Stimulated activated CD8-positive, alpha-beta memory T cell treated with anti-CD3 and anti-CD28 coated beads, Interleukin-2, amount 100 ng/mL, for 48 hours (primary cell): ENCODE measurements at regions not wholly inside any gene's neighbourhood (a gene's known extent, or its start where the extent isn't known, plus 50 kb on each side); places are given as distances from the start of the nearest gene placed in this dataset.
"Not testable (repeated sequence)": the region's sequence is repeated elsewhere in the genome, so short reads cannot be mapped to it uniquely, and the experiment has no call there.

Experiments used
- DNase-seq, 2 donors: peaks; one replicate each; pipeline ENCODE4 v3.0.0-alpha.2; 2020; ENCODE audit warnings: low read depth in 2 of 2

DNA sequence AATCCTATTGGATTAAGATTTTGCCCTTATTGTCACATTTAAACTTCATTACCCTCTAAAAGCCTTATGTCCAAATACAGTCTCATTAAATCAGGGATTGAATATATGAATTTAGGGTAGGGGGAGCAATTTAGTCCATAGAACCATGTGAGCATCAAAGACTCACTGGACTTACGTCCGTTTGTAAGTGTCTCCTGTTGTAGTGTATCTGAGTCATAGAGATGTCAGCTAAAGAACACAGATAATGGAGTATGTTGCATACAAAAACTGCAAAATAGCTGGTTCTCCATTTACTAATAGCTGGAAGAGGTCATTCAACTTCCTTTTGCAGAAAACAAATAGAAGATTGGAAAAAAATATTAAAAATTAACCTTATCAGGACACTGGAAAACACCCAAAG, 599.1 kb upstream of the SOX9 start:
- DNase-seq = no peak

DNA sequence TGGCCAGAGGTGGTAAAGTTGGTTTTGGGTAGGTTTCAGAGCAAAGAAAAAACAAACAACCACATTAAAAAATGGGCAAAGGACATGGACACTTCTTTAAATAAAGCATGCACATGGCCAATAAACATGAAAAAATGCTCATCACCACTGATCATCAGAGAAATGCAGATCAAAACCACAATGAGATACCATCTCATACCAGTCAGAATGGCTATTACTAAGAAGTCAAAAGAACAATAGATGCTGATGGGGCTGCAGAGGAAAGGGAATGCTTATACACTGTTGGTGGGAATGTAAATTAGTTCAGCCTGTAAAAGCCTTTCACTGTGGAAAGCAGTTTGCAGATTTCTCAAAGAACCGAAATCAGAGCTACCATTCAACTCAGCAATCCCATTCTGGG, 598.4 kb upstream of the SOX9 start:
- no peak for DNase-seq

DNA sequence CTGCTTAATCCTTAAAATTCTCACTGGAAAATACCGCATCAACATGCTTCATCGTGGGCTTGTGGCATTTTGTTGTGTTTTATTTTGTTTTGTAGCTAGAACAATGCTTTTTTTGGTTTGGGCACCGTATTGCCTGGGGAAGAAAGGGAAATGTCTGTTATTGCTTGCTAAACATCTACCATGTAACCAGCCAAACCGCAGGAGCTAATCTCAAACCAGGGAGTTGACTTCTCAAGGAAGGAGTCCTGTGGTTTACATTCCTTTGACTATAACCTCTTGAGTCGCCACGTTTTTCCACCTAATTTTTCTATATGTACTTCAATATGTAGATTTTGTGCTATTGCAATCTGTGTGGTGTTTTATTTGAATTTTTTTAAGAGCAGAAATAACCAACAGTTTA, 593.5 kb upstream of the SOX9 start:
- no peak for DNase-seq

DNA sequence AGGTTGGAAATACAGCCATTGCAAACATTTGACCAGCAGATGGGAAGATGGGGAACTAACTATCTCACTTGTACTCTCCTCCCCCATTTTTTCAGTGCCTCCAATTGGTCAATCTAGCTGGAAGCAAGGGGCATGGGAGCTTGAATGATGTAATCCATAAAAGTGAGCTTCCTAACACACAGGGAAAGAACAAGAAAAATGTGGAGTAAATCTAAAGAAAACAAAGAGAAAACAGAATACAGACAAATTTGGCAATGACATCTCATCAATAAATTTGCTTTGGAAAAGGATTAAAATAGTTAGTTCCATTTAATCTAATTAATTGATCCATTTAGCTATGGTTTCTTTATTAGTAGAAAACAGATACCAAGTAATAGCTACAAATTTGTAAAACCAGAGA, 592.6 kb upstream of the SOX9 start:
- DNase-seq = no peak

DNA sequence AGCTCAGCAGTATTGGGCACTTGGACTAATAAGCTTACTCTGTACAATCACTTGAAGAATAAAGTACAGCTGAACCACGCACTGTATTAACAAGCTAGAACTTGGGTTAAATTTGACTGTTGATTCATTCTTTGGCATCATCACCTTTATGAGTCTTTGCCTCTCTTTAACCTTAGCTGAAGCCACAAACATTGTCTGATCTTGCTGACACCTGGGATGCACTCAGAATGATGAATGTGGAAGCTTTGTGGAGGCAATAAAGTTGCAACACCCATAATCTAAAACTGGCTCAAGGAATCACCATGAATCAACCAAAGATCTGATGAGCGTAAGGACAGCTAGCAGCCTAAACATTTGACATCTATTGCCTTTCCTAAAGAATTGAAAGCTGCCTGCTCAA, 590.6 kb upstream of the SOX9 start:
- no peak for DNase-seq

DNA sequence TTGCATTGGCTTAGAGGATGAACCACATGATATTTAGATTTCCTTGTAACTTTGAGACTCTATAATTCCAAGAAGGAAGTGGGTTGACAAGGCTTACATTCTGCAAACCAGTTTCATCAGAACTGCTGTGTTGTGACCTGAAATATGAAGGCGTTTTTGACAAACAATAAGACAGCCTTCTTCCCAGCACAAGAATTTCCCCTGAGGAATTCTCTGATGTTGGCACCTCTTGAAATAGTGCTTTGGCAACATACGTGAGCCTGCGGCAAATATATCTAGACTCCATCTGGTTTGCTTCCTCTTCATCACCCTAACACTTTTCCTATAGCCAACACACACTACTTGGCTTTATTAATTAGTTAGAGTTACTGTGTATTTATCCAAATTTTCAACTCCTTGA, 585.5 kb upstream of the SOX9 start:
- DNase-seq = no peak

DNA sequence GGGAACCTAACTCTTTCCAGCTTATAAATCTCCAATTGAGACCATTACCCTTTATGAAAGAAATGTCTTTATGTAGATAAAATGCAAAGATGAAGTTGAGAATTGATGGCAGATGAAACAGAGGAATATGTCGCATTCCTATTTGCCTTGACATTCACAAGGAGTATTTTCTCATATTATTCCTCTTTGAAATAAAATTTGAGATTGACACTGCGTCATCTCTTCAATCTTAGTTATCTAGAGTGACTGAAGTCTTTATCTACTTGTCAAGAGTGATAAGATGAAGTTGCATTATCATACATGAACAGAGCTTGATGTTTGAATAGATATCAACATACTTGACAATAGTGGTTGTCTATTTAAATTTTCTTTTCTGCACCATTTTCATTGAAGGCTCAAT, 574.4 kb upstream of the SOX9 start:
- no peak for DNase-seq

DNA sequence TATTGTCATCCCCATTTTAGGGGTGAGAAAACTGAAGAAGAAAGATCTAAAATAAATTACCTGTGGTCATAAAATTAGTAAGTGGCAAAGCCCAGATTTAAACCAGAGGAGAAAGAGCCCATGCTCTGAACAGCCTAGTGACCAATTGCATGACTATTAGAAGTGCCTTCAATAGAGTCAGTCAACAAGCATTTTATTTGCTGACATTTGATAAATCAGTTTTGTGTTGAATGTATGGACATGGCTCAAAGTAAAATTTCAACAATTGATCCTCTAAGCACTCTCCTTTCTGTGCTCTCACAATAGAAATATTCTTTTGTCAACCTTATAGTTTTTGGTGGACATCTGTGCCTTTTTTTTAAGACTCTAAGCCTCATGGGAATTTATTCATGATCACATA, 572.9 kb upstream of the SOX9 start:
- DNase-seq = no peak

DNA sequence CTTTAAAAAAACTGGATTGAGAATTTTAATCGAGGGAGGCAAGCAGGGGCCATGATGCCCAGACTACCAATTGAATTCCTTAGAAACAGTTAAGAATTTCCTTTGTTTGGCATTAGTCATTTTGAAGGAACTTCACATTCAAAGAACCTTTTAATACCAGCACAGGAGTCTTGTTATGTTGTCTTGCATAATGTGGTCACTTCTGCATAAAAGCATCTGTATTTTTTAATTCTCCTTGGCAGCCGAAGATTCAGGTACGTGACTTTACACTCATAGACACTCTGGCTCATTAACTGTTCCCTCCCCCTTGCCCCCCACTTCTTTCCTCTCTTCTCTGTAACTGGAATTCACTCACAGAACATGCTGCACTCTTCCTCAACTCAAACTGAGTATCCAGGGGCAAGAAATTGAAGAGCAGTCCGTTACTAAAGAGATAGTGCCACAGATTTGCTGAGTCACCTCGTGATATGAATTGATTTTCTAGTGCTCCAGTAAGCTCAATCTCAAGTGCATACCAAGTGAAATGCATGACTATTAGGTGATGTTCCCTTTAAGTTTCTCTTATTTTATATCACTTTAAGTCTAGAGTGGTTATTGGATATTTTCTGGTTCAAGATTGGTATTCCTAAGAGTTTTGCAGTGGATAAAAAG, 572.2 kb upstream of the SOX9 start:
- no peak for DNase-seq

DNA sequence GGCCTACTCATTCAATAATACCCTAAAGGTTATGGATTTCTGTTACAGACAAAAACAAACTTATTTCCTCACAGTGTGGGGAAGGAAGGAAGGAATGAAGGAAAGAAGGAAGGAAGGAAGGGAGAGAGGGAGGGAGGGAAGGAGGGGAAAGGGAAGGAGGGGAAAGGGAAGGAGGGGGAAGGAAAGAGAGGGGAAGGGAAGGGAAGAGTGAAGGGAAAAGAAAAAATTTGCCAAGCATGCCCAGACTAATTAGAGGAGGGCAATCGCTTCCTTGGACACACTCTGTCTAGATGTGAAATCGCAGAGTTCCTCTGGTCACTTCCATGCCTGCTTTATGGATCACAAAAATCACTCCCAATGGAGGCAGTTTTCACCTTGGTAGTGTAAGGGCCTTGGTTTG, 570.1 kb upstream of the SOX9 start:
- DNase-seq = no peak

DNA sequence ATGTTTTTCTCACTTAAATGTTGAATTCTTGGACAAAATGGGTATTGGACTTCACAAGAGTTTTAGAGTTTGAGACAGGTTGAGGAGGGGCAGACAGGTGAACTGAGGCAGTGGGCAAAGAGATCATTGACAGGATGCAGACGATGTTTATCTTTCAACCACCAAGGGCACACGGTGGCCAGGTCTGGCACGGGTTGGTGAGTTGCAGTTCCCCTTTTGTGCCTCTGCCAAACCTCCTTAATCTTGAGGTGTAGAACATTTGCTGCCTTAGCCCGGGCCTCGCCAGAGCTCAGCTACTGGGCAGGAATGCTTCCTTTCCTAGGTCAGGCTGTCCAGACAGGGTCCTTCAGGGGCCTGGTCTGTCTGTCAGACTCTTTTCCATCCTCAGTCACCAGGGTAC, 567.4 kb upstream of the SOX9 start:
- no peak for DNase-seq

DNA sequence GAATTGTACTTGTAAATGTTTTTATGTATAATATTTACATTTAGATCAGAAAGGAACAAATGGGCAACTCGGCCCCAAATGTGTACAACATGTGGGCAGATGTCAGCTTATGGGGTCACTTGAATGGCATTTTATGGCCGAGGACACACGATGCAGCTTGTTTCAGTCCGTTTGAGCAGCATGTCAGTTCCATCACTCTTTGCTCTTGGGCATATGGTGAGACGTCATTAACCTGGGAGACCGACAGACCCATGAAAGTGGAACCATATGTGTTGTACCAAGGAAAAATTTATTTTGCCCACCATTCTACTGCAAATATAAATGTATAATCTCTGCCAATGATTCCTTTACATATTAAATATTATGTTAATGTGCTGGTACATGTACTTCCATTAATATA, 561.9 kb upstream of the SOX9 start:
- DNase-seq = no peak

DNA sequence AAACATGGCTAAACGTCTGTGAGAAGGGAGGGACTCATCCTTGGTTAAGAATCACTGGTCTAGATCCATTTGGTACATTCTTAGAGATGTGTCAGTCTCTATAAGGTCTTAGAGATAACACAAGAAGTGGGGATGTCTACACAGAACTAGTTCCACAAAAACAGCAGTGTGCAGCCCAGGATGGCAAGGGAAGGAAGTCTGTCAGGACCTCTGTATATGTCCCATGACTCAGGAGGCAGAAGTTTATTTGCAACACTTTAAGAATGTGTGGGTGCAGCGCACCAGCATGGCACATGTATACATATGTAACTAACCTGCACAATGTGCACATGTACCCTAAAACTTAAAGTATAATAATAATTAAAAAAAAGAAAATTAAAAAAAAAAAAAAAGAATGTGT, 548.5 kb upstream of the SOX9 start:
- no peak for DNase-seq

DNA sequence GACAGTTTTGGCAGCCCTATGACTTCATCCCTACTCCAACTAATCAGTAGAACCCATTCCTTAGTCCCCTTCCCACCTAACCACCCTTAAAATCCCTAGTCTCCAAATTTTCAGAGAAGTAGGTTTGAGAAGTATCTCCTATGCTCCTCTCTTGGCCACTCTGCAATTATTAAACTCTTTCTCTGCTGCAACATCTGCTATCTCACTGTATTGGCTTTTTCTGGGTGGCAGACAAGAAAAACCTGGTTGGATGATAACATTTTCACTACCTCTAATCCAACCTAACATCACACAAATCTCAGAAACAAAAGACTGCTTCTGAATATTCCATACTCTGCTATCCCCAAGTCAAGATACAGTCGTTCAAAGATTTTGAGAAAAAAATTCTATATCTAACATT, 542.4 kb upstream of the SOX9 start:
- DNase-seq = no peak

DNA sequence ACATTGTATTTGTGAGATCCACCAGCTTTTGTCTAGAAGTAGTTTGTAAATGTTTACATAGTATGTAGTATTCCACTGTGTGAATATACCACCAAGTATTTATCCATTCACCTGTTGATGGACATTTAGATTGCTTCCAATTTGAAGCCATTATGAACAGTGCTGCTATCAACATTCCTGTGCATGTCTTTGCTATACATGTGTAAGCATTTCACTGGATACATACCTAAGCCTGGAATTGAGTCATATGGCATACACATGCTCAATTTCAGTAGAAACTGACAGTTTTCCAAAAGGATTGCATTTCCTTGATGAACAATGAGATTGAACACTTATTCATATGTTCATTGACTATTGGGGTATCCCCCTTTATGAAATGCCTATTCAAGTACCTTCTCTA, 540.6 kb upstream of the SOX9 start:
- no peak for DNase-seq

DNA sequence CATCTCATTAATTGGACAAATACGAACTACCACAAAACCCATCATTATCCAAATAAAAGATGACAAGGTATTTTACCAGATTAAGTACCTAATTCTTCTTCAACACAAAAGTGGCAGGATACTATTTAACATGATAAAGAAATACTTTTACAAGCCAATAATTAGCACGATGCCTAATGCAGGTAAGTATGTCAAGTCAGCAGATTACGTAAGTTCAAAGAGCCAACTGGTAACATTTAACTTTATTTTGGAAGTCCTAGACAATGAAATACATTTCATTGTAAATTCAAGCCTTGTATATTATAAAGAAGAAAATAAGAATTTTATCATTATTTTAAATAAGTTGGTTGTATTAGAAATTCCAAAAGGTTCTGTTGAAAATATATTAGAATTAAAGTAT, 535.3 kb upstream of the SOX9 start:
- no peak for DNase-seq

DNA sequence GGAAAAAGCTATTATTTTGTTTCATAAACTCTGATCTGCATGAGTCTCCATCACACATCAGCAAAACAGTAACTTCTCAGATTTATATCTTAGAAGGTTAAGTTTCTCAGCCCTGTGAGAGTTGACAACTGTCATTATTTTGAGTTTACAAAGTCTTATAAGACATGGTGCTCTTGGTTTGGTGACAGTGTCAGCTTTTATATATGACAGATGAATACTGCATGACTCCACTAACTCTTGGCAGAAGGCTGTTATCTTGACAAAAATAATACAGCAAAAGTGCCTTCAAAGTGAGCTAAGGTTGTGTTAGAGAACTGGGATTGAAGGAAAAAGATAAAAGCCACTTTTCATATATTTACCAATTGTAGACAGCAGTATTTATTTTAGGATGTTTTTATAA, 528.4 kb upstream of the SOX9 start:
- DNase-seq = no peak

DNA sequence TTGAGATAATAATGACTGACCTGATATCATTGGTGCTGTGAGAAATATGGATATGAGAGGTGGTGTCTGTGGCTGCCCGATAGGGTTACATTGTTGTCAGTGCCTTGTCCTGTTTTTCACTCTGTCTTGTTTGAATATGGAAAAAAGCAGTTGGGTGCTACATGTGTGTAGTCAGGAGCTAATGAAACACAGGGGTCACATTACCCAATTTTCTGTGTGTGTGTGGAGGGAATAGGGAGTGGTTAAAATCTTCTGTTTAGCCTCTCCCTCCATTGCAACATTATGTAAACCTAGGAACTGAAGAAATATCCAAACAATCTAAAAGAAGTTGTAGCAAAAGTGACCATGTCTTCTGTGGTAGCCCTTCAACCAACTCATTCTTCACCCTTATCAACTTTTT, 527.7 kb upstream of the SOX9 start:
- no peak for DNase-seq

DNA sequence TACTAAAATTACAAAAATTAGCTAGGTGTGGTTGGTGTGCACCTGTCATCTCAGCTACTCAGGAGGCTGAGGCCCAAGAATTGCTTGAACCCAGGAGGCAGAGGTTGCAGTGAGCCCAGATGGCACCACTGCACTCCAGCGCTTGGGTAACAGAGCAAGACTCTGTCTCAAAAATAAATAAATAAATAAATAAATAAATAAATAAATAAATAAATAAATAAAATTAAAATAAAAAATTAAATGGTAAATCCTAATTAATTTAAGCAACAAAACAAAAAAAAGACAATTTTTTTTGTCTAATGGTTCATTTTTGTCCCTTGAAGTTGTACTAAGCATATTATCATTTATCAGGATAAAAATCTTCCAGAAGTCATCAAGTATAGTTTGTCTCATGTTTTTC, 521.2 kb upstream of the SOX9 start:
- not testable (repeated sequence) for DNase-seq

DNA sequence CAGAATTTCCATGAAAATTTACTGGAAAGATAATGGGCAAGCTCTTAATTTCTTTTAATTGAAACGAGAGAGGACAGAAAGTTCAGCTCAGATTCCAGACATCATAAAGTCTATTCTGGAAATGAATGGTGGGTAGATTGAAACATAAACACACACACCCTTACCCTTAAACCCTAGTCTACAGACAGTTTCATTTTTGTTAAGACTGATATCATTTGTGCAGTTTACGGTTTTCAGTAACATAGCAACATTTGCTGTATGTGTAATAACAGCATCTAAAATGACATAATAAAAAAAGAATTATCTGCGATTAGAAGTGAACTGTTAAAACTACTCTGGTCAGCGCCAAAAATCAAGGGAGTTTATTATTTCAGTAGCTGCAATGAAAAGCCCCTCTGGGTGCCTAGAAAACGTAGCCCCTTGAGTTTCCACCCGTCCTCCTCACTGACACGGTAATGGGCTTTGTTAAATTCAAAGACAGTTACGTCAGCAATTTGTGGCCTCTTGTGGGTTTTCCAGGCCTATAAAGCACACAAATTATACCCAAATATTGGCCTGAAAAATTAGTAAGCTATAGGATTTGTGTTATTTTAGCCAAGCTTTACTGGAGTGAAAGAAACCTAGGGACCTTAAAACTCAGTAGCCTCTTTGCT, 520.6 kb upstream of the SOX9 start:
- DNase-seq = no peak

DNA sequence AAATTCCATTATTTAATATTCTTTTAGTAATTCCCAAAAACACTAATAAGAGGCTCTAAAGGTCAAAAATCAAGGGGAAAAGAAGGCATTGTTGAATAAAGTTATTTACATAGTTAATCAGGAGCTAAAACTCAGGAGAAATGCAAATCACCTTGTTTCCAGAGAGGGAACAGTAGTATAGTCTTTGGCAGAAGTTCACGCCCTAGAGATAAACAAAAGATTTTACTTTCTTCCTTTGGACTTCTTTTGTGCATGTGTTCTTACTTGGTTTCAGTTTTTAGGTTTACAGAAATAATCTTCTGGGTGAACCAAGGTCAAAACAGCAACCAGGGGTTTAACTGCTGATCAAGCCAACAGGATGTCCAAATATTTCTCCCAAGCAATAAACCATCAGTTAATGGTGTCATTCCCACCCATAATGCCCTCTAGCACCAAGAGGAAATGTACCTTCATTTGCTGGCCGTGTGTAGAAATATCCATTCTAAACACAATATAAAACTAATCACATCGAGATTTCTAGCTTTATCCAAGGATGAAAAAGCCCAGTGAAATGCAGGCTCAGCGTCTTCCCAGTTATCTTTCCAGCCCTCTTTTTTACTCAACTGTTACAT, 518.8 kb upstream of the SOX9 start:
- DNase-seq = no peak

DNA sequence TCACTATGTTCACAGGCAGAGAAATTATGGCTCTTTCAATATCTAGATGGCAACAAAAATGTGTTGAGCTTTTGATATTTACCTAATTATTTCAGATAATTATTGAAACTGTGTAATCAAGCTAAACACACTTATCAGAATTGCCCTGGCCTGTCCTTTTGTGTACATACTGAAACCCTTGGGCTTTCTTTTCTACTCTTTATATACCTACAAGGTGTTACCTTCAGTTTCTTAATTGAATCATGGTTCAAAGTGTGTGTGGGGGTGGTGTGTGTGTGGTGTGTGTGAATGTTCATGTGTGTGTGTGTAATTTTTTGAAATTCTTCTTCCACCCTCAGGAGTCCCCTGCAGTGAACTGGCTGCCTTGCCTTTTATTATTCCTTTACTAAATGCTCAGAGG, 506.8 kb upstream of the SOX9 start:
- no peak for DNase-seq

DNA sequence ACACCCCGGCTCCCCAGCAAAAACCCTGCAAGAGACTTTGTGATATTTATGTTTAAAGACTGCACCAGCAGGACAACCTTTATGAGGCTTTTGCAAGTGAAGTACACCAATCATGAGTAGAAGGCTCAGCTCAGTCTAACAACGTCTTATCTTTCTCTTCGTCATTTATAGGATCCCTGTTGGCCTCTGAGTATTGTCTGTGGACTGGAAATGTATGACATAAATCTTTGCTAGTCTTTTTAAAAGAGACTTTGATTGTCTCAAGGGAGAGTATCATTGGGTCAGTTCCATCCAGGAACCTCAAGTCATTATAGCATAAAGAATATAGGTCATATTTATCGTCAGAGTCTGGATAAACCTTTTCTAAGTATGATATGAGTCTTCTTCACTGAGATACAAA, 505.0 kb upstream of the SOX9 start:
- no peak for DNase-seq

DNA sequence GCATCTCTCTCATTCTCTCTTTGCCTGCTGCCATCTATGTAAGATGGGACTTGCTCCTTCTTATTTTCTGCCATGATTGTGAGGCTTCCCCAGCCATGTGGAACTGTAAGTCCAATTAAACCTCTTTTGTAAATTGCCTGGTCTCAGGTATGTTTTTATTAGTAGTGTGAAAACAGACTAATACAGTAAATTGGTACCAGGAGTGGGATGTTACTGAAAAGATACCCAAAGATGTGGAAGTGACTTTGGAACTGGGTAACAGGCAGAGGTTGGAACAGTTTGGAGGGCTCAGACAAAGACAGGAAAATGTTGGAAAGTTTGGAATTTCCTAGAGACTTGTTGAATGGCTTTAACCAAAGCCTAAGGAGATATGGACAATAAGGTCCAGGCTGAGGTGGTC, 503.1 kb upstream of the SOX9 start:
- DNase-seq = not testable (repeated sequence)
